HG02870 (cell line): ENCODE measurements at regions not wholly inside any gene's neighbourhood (a gene's known extent, or its start where the extent isn't known, plus 50 kb on each side); places are given as distances from the start of the nearest gene placed in this dataset.
"Not testable (repeated sequence)": the region's sequence is repeated elsewhere in the genome, so short reads cannot be mapped to it uniquely, and the experiment has no call there.

Source experiments
- ATAC-seq: cut with Tn5 transposase; IDR thresholded peaks from one replicate; pipeline ENCODE4 v1.9.1; 2021; ENCODE audit warnings: mild to moderate bottlenecking, moderate library complexity; ENCODE audit not compliant: unreplicated experiment

- peak; percentile 84 for ATAC-seq
Measured at GRCh38 chr2:111463956-111464355, 343.2 kb downstream of the BCL2L11 start.

DNA sequence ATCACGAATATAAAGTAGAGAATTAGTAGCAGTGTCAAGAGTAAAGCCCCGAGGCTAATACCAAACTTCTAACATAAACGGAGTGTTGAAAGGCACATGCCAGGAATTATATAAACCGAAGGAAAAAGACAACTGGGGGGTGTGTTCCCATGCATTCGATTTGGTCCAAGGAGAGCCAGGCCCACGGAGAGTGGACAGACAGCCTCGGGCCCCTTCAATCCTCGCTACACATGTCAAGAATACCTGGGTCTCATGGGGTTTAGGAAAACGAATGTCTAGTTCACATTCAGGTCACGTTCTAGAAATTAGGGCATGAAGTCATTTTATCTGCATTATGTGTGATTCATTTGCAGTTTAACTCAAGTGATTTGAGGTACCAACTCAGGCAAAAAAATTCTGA lies 343.7 kb downstream of the BCL2L11 start:
- not testable (repeated sequence) for ATAC-seq

DNA sequence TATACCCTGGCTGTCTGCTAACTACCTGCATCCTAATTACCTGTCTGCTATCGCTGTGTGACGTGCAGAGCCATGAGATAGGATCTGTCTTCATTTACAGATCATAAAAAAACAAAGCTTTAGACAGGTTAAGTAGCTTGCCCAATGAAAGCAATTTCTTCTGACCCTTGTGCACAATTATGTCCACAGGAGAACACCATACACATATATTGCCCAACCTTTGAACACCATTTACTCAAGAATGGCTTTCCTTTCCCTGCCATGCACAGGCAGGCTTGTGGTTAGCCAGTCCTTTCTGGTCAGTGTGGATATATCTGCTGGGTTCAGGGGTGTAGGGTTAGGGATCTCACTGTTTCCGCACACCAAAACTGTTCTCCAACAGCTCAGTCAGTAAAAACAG lies 344.8 kb downstream of the BCL2L11 start:
- not testable (repeated sequence) for ATAC-seq

DNA sequence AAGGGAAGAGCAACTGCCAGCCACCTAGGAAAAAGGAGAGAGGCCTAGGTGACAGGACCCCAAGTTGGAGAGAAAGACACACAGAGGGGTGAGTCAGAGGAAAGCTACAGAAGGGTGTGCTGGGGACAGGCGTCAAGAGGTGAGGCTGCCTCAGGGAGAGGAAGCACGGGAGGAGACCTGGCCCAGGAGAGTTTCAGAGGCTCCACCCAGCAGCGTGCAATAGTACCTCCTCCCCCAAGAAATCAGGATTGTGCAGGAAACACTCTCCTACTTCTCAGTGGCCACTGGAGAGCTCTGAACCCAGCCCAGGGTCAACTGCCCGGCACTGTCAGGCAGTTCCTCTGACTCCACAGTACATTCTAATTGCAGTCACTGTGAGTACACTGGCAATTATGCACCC lies 346.0 kb downstream of the BCL2L11 start:
- not testable (repeated sequence) for ATAC-seq

DNA sequence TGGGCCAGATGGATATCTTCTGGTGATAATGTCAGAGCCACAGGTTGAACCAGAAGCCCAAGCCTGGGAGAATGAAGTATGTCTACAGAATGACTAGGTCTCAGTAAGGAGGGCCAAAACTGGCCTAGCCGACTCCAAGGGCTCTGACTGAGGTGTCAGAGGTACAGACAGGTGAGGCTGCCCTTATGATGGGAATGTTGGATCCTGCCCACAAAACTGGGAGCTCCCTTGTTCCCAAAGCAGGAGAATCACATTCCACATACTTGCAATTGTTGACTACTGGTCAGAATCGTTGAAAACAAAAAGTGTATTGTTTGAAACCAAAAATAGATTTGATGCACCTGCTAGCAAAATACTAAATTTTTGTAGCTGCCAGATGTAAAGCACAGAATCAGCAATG lies 350.2 kb downstream of the BCL2L11 start:
- ATAC-seq, result not testable (repeated sequence)

DNA sequence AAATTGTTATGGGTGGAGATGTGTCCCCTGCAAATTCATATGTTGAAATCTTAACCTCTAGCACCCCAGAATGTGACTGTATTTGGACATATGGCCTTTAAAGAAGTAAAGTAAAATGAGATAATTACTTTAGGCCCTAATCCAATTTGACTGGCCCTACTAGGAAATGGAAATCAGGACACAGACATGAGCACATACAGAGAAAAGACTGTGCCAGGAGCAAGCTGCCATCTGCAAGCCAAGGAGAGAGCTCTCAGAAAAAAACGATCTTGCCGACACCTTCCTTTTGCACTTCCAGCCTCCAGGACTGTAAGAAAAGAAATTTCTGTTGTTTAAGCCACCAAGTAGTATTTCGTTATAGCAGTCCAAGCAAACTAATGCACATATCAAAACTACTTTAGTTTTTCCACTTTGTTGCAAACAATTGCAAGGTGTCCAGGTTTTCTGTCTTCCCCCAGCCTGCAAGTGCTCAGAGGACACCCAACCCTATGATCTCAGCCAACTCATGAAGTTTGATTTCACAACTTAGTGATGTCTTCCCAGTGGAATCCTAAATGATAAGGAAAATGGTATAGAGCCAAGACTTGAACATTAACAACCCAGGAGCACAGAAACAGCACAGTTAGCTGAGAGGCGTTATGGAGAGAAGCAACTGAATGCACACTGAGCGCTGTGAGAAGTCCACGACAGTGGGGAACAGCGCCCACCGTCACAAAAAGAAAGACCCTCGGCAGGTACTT lies 351.2 kb downstream of the BCL2L11 start:
- ATAC-seq, result not testable (repeated sequence)

GRCh38 chr2:111472844-111473403 lies 352.2 kb downstream of the BCL2L11 start:
- not testable (repeated sequence) for ATAC-seq

- not testable (repeated sequence) for ATAC-seq
Measured at GRCh38 chr2:111473522-111473921, 352.8 kb downstream of the BCL2L11 start.

GRCh38 chr2:111474198-111474705 lies 353.5 kb downstream of the BCL2L11 start:
- not testable (repeated sequence) for ATAC-seq

GRCh38 chr2:111478335-111478734 lies 357.6 kb downstream of the BCL2L11 start:
- ATAC-seq, result not testable (repeated sequence)

GRCh38 chr2:111478871-111479318 lies 358.2 kb downstream of the BCL2L11 start:
- peak; percentile 51 for ATAC-seq

GRCh38 chr2:111480016-111480625 lies 359.4 kb downstream of the BCL2L11 start:
- ATAC-seq, result not testable (repeated sequence)

DNA sequence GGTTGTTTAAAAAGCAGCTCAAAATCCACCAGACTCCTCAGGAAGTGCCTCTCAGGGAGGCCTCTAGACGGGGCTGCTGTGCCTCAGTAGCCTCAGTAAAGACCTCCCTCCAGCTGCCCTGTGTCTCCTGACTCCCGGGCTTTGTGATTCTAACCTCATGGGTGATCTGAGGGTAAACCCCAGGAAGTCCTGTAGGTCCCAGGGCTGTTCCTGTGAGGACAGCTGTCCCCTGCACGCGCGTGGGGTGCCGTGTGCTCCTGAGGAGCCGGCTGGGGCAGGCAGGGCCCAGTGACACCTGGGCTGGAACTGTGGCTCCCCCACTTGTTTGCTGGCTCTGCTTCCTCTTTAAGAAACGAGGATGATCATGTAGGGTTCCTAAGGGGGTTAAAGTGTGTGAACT lies 359.9 kb downstream of the BCL2L11 start:
- not testable (repeated sequence) for ATAC-seq

- not testable (repeated sequence) for ATAC-seq
Measured at GRCh38 chr2:111481219-111481618, 360.5 kb downstream of the BCL2L11 start.

DNA sequence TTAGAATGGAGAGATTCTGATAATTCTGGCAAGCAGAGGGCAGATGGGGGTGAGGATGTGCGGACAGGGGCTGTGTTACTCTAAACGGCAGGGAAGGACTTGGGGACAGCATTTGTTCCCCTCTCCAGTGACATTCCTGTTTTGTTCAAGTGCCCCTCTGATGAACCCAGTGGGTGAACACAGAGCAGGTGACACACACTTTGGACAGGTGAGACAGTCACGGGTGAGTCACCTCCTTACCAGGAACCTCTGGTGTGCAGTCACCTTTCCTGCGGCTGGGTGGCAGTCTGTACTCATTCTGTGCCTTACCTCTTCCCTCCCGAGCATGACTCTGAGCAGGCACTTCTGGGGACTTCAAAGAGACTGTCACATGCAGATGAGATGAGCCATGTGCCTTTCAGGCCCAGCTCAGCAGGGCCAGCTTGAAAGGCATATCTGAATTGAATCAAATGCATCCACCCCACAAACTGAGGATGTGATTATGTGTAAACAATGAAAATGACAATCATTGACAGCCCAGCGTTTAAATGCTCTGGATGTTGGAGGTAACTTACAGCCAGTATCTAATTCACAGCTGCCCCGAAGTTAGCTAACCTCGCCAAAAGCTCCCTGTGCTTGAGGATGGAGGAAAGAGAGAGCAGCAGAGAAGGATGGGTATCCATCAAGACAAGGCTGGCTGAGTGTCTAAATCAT lies 362.4 kb downstream of the BCL2L11 start:
- ATAC-seq, result peak; percentile 92

- not testable (repeated sequence) for ATAC-seq
Measured at GRCh38 chr2:111484097-111484496, 363.4 kb downstream of the BCL2L11 start.

GRCh38 chr2:111485895-111486294 lies 365.2 kb downstream of the BCL2L11 start:
- not testable (repeated sequence) for ATAC-seq

DNA sequence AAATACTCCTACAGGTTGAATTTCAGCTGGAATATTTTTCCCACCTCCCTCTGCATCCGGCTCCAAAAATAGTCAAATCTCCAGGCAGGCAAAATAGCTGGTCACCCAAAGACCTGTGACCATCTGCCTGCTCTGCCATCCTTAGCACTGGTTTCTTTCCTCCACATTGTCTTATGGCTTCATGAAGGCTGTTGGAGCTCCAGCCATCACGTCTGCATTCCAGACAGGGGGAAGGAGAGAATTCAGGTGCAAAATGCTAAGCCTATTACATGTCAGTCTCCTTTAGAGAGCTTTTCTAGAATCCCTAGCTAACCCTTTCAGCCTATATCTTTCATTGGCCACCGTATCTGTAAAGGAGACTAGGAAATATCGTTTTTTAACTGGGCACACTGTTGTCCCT lies 367.7 kb downstream of the BCL2L11 start:
- not testable (repeated sequence) for ATAC-seq

DNA sequence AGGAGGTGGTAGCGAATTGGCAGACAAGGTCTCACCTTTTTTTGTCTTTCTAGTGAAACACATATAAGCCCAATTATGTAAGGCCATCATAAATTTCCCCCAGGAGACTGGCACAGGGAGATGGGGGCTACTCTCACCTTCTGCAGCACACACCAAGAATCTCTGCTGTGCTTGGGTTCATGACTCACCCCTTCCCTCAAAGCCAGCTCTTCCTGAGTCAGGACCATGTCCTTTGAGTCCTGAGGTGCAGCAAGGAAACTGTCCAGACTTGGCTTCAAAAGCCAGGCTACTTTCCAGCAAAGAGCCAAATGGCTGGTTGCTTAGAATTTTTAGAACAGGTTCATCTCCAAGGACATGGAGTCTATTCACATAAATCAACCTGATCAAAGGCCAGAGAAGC lies 368.7 kb downstream of the BCL2L11 start:
- ATAC-seq, result not testable (repeated sequence)

- not testable (repeated sequence) for ATAC-seq
Measured at GRCh38 chr2:111491181-111491580, 370.5 kb downstream of the BCL2L11 start.

- ATAC-seq, result not testable (repeated sequence)
Measured at GRCh38 chr2:111491614-111492013, 370.9 kb downstream of the BCL2L11 start.
